HL-60 (cell line): ENCODE measurements at regions not wholly inside any gene's neighbourhood (a gene's known extent, or its start where the extent isn't known, plus 50 kb on each side); places are given as distances from the start of the nearest gene placed in this dataset.
A peak's percentile ranks its signal among the peaks of the same experiment; 100 is the strongest.

ENCODE experiments used
- DNase-seq, 2 experiments: peaks; one replicate each; pipeline ENCODE4 v3.0.0-alpha.2; 2010 to 2020; ENCODE audit warnings: low read depth in 1 of 2, low spot score in 1 of 2
- H3K27ac ChIP-seq: fragments of 250-450 bp; sonication (Bioruptor Pico); replicated peaks from 2 replicates; pipeline ENCODE4 v1.5.1; 2020; ENCODE audit warnings: mild to moderate bottlenecking, moderate library complexity
- H3K27me3 ChIP-seq: fragments of 250-450 bp; sonication (Bioruptor Pico); 2 replicates; pipeline ENCODE4 v1.5.1; 2021; ENCODE audit warnings: mild to moderate bottlenecking, moderate library complexity; ENCODE audit not compliant: insufficient read depth, poor library complexity, severe bottlenecking
- H3K4me3 ChIP-seq: replicated peaks from 2 replicates; pipeline ENCODE4 v1.5.1; 2011; ENCODE audit warnings: mild to moderate bottlenecking, control low read depth, low read length; ENCODE audit not compliant: insufficient read depth
- CTCF ChIP-seq: IDR thresholded peaks from one replicate; pipeline ENCODE4 v1.5.1; 2011; ENCODE audit warnings: low read length, control low read depth, inconsistent platforms; ENCODE audit not compliant: insufficient read depth
- GABPA ChIP-seq: IDR thresholded peaks from 2 replicates; pipeline ENCODE4 v1.6.1; 2012; ENCODE audit warnings: low read depth
- POLR2AphosphoS5 ChIP-seq: IDR thresholded peaks from 2 replicates; pipeline ENCODE4 v1.6.1; 2012; ENCODE audit warnings: low read depth
- REST ChIP-seq: IDR thresholded peaks from 2 replicates; pipeline ENCODE4 v1.6.1; 2012; ENCODE audit warnings: low read depth; ENCODE audit not compliant: insufficient replicate concordance
- SPI1 ChIP-seq: IDR thresholded peaks from 2 replicates; pipeline ENCODE4 v1.6.1; 2012; ENCODE audit warnings: low read depth, mild to moderate bottlenecking, borderline replicate concordance

GRCh38 chr15:46296002-46296401, 661.2 kb downstream of the SQOR start:
- Histone ChIP-seq H3K27ac (no peak overlapping the region), H3K4me3 (no peak overlapping the region), H3K27me3 (peaks cover 2% of the 10 kb centered on the region)
- DNase-seq = no peak
- TF ChIP-seq POLR2AphosphoS5 (no peak), CTCF (no peak), REST (no peak)

- DNase-seq = no peak
- H3K4me3 ChIP-seq = no peak overlapping the region
- no peak overlapping the region for H3K27ac ChIP-seq
These were observed 662.0 kb downstream of the SQOR start for GRCh38 chr15:46296797-46297196.

GRCh38 chr15:46297766-46298165, 662.9 kb downstream of the SQOR start:
- no peak overlapping the region for H3K27ac ChIP-seq
- peak in 1 of 2 experiments; percentile 3 for DNase-seq
- peaks cover 2% of the 10 kb centered on the region for H3K27me3 ChIP-seq
- no peak for TF ChIP-seq REST
- TF ChIP-seq CTCF = no peak
- no peak for TF ChIP-seq POLR2AphosphoS5
- peak; percentile 92 for TF ChIP-seq SPI1
- no peak for TF ChIP-seq GABPA
- H3K4me3 ChIP-seq = no peak overlapping the region

More at GRCh38 chr15:46296797-46297196, 662.0 kb downstream of the SQOR start:
- peaks cover 2% of the 10 kb centered on the region for H3K27me3 ChIP-seq
- TF ChIP-seq REST = no peak
- no peak for TF ChIP-seq GABPA
- no peak for TF ChIP-seq SPI1
- TF ChIP-seq CTCF = no peak
- no peak for TF ChIP-seq POLR2AphosphoS5
